Tibial nerve (tissue), 4 donors: ENCODE measurements at regions not wholly inside any gene's neighbourhood (a gene's known extent, or its start where the extent isn't known, plus 50 kb on each side); places are given as distances from the start of the nearest gene placed in this dataset.

Source experiments
- CTCF ChIP-seq, 5 experiments: fragments of 200-600 bp in 3 of 5; fragments of 450-650 bp in 2 of 5; sonication (generic) in 3 of 5; IDR thresholded peaks; one replicate each; pipeline ENCODE4 v1.5.1; 2016 to 2019; ENCODE audit warnings: antibody characterized with exemption in 5 of 5, mild to moderate bottlenecking in 3 of 5, moderate library complexity in 2 of 5
- EP300 ChIP-seq, 2 donors: sonication (generic); formaldehyde crosslinking; IDR thresholded peaks; one replicate each; pipeline ENCODE4 v1.6.1; 2017; ENCODE audit warnings: antibody characterized with exemption in 2 of 2, mild to moderate bottlenecking in 1 of 2
- POLR2A ChIP-seq, 2 donors: fragments of 450-650 bp; IDR thresholded peaks; one replicate each; pipeline ENCODE4 v1.6.1; 2017; ENCODE audit warnings: antibody characterized with exemption in 2 of 2, mild to moderate bottlenecking in 2 of 2, moderate library complexity in 2 of 2

DNA sequence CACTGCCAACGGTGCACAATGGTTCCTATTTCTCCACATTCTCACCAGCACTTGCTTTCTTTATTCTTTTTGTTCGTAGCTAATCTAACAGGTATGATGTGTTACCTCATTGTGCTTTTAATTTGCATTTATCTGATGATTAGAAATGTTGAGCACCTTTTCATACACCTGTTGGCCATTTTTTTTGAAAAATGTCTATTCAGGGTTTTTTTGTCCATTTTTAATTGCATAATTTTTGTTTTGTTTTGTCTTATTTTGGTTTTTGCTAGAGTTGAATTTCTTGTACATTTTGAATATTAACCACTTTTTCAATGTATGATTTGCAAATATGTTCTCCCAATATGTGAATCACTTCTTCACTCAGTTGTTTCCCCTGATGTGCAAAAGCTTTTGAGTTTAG, 150.6 kb downstream of the TENT5A start:
- TF ChIP-seq CTCF (IDR thresholded peaks at IDR 0.05) (no peak), POLR2A (IDR thresholded peaks at IDR 0.05) (no peak), EP300 (IDR thresholded peaks at IDR 0.05) (no peak)
